ENCODE measurements at regions not wholly inside any gene's neighbourhood (a gene's known extent, or its start where the extent isn't known, plus 50 kb on each side); places are given as distances from the start of the nearest gene placed in this dataset.

- Histone ChIP-seq H3K27me3 (ENCODE audit: control insufficient read depth, insufficient read depth, low read length) (peaks cover 8% of the 10 kb centered on the region), H3K4me1 (ENCODE audit: control insufficient read depth, insufficient read depth, low read length) (no peaks in the 10 kb centered on the region)
Measured at GRCh38 chr15:88727439-88727838, 75.8 kb upstream of the ACAN start.

GRCh38 chr15:88729581-88729980 lies 73.7 kb upstream of the ACAN start:
- Histone ChIP-seq H3K9ac (ENCODE audit: low read depth, low read length) (no peak overlapping the region), H3K36me3 (ENCODE audit: insufficient read depth, low read length) (no peaks in the 10 kb centered on the region), H3K4me2 (ENCODE audit: low read length) (no peak overlapping the region), H3K4me1 (ENCODE audit: control insufficient read depth, insufficient read depth, low read length) (no peaks in the 10 kb centered on the region), H3K9me3 (replicated peaks; ENCODE audit: low read length) (no peaks in the 10 kb centered on the region), H3K4me3 (ENCODE audit: low read length) (no peak overlapping the region), H3K27me3 (ENCODE audit: control insufficient read depth, insufficient read depth, low read length) (peaks cover 8% of the 10 kb centered on the region)

More at GRCh38 chr15:88727439-88727838, 75.8 kb upstream of the ACAN start:
- no peak overlapping the region for H3K9ac ChIP-seq (ENCODE audit: low read depth, low read length)
- no peak overlapping the region for H3K4me3 ChIP-seq (ENCODE audit: low read length)
- no peaks in the 10 kb centered on the region for H3K36me3 ChIP-seq (ENCODE audit: insufficient read depth, low read length)
- no peaks in the 10 kb centered on the region for H3K9me3 ChIP-seq (replicated peaks; ENCODE audit: low read length)
- H3K4me2 ChIP-seq (ENCODE audit: low read length): no peak overlapping the region

- Histone ChIP-seq H3K4me2 (ENCODE audit: low read length) (no peak overlapping the region), H3K36me3 (ENCODE audit: insufficient read depth, low read length) (no peaks in the 10 kb centered on the region), H3K27me3 (ENCODE audit: control insufficient read depth, insufficient read depth, low read length) (peaks cover 8% of the 10 kb centered on the region), H3K9ac (ENCODE audit: low read depth, low read length) (no peak overlapping the region), H3K9me3 (replicated peaks; ENCODE audit: low read length) (no peaks in the 10 kb centered on the region), H3K4me3 (ENCODE audit: low read length) (no peak overlapping the region), H3K4me1 (ENCODE audit: control insufficient read depth, insufficient read depth, low read length) (no peaks in the 10 kb centered on the region)
Measured at GRCh38 chr15:88730751-88731150, 72.5 kb upstream of the ACAN start.

GRCh38 chr15:88735212-88735611 lies 68.0 kb upstream of the ACAN start:
- H3K4me2 ChIP-seq (ENCODE audit: low read length): no peak overlapping the region
- H3K4me1 ChIP-seq (ENCODE audit: control insufficient read depth, insufficient read depth, low read length): peaks cover 16% of the 10 kb centered on the region
- peaks cover 1% of the 10 kb centered on the region for H3K27me3 ChIP-seq (ENCODE audit: control insufficient read depth, insufficient read depth, low read length)
- no peaks in the 10 kb centered on the region for H3K9me3 ChIP-seq (replicated peaks; ENCODE audit: low read length)
- H3K9ac ChIP-seq (ENCODE audit: low read depth, low read length): no peak overlapping the region
- H3K36me3 ChIP-seq (ENCODE audit: insufficient read depth, low read length): no peaks in the 10 kb centered on the region
- H3K4me3 ChIP-seq (ENCODE audit: low read length): no peak overlapping the region

GRCh38 chr15:88736204-88736603 lies 67.0 kb upstream of the ACAN start:
- Histone ChIP-seq H3K4me1 (ENCODE audit: control insufficient read depth, insufficient read depth, low read length) (peaks cover 16% of the 10 kb centered on the region), H3K9me3 (replicated peaks; ENCODE audit: low read length) (no peaks in the 10 kb centered on the region), H3K4me2 (ENCODE audit: low read length) (no peak overlapping the region), H3K27me3 (ENCODE audit: control insufficient read depth, insufficient read depth, low read length) (peaks cover 5% of the 10 kb centered on the region), H3K4me3 (ENCODE audit: low read length) (no peak overlapping the region), H3K9ac (ENCODE audit: low read depth, low read length) (no peak overlapping the region), H3K36me3 (ENCODE audit: insufficient read depth, low read length) (no peaks in the 10 kb centered on the region)

GRCh38 chr15:88738796-88739195 lies 64.4 kb upstream of the ACAN start:
- Histone ChIP-seq H3K36me3 (ENCODE audit: insufficient read depth, low read length) (no peaks in the 10 kb centered on the region), H3K9ac (ENCODE audit: low read depth, low read length) (no peak overlapping the region), H3K4me2 (ENCODE audit: low read length) (no peak overlapping the region), H3K27me3 (ENCODE audit: control insufficient read depth, insufficient read depth, low read length) (peaks cover 5% of the 10 kb centered on the region), H3K4me1 (ENCODE audit: control insufficient read depth, insufficient read depth, low read length) (peaks cover 16% of the 10 kb centered on the region), H3K9me3 (replicated peaks; ENCODE audit: low read length) (no peaks in the 10 kb centered on the region), H3K4me3 (ENCODE audit: low read length) (no peak overlapping the region)

GRCh38 chr15:88739541-88739940 lies 63.7 kb upstream of the ACAN start:
- Histone ChIP-seq H3K27me3 (ENCODE audit: control insufficient read depth, insufficient read depth, low read length) (peaks cover 5% of the 10 kb centered on the region), H3K4me2 (ENCODE audit: low read length) (no peak overlapping the region), H3K9ac (ENCODE audit: low read depth, low read length) (peak overlapping the region; percentile 16), H3K36me3 (ENCODE audit: insufficient read depth, low read length) (no peaks in the 10 kb centered on the region), H3K4me3 (ENCODE audit: low read length) (no peak overlapping the region), H3K9me3 (replicated peaks; ENCODE audit: low read length) (no peaks in the 10 kb centered on the region), H3K4me1 (ENCODE audit: control insufficient read depth, insufficient read depth, low read length) (peaks cover 19% of the 10 kb centered on the region)

- H3K4me3 ChIP-seq (ENCODE audit: low read length): no peak overlapping the region
- peaks cover 27% of the 10 kb centered on the region for H3K4me1 ChIP-seq (ENCODE audit: control insufficient read depth, insufficient read depth, low read length)
- peaks cover 5% of the 10 kb centered on the region for H3K27me3 ChIP-seq (ENCODE audit: control insufficient read depth, insufficient read depth, low read length)
Measured at GRCh38 chr15:88740356-88740755, 62.9 kb upstream of the ACAN start.

GRCh38 chr15:88741046-88741445 lies 62.2 kb upstream of the ACAN start:
- H3K9ac ChIP-seq (ENCODE audit: low read depth, low read length): no peak overlapping the region

More at GRCh38 chr15:88740356-88740755, 62.9 kb upstream of the ACAN start:
- no peaks in the 10 kb centered on the region for H3K36me3 ChIP-seq (ENCODE audit: insufficient read depth, low read length)
- no peaks in the 10 kb centered on the region for H3K9me3 ChIP-seq (replicated peaks; ENCODE audit: low read length)
- H3K4me2 ChIP-seq (ENCODE audit: low read length): no peak overlapping the region
- no peak overlapping the region for H3K9ac ChIP-seq (ENCODE audit: low read depth, low read length)

GRCh38 chr15:88741671-88742070 lies 61.6 kb upstream of the ACAN start:
- H3K36me3 ChIP-seq (ENCODE audit: insufficient read depth, low read length): no peaks in the 10 kb centered on the region
- H3K4me2 ChIP-seq (ENCODE audit: low read length): no peak overlapping the region
- H3K4me1 ChIP-seq (ENCODE audit: control insufficient read depth, insufficient read depth, low read length): peaks cover 33% of the 10 kb centered on the region
- H3K27me3 ChIP-seq (ENCODE audit: control insufficient read depth, insufficient read depth, low read length): peaks cover 5% of the 10 kb centered on the region
- no peak overlapping the region for H3K9ac ChIP-seq (ENCODE audit: low read depth, low read length)
- no peaks in the 10 kb centered on the region for H3K9me3 ChIP-seq (replicated peaks; ENCODE audit: low read length)
- H3K4me3 ChIP-seq (ENCODE audit: low read length): no peak overlapping the region

More at GRCh38 chr15:88741046-88741445, 62.2 kb upstream of the ACAN start:
- Histone ChIP-seq H3K27me3 (ENCODE audit: control insufficient read depth, insufficient read depth, low read length) (peaks cover 5% of the 10 kb centered on the region), H3K9me3 (replicated peaks; ENCODE audit: low read length) (no peaks in the 10 kb centered on the region), H3K4me3 (ENCODE audit: low read length) (no peak overlapping the region), H3K4me1 (ENCODE audit: control insufficient read depth, insufficient read depth, low read length) (peaks cover 30% of the 10 kb centered on the region), H3K4me2 (ENCODE audit: low read length) (no peak overlapping the region), H3K36me3 (ENCODE audit: insufficient read depth, low read length) (no peaks in the 10 kb centered on the region)

- H3K9me3 ChIP-seq (replicated peaks; ENCODE audit: low read length): no peaks in the 10 kb centered on the region
- no peak overlapping the region for H3K4me3 ChIP-seq (ENCODE audit: low read length)
- H3K9ac ChIP-seq (ENCODE audit: low read depth, low read length): no peak overlapping the region
- H3K36me3 ChIP-seq (ENCODE audit: insufficient read depth, low read length): no peaks in the 10 kb centered on the region
- no peak overlapping the region for H3K4me2 ChIP-seq (ENCODE audit: low read length)
- H3K27me3 ChIP-seq (ENCODE audit: control insufficient read depth, insufficient read depth, low read length): peaks cover 5% of the 10 kb centered on the region
- H3K4me1 ChIP-seq (ENCODE audit: control insufficient read depth, insufficient read depth, low read length): peaks cover 38% of the 10 kb centered on the region
Measured at GRCh38 chr15:88742161-88742560, 61.1 kb upstream of the ACAN start.

GRCh38 chr15:88744548-88745020 lies 58.7 kb upstream of the ACAN start:
- peak overlapping the region; percentile 68 for H3K4me2 ChIP-seq (ENCODE audit: low read length)
- H3K4me3 ChIP-seq (ENCODE audit: low read length): peak overlapping the region; percentile 51
- H3K9ac ChIP-seq (ENCODE audit: low read depth, low read length): peak overlapping the region; percentile 53
- no peaks in the 10 kb centered on the region for H3K36me3 ChIP-seq (ENCODE audit: insufficient read depth, low read length)
- no peaks in the 10 kb centered on the region for H3K9me3 ChIP-seq (replicated peaks; ENCODE audit: low read length)
- H3K4me1 ChIP-seq (ENCODE audit: control insufficient read depth, insufficient read depth, low read length): peaks cover 32% of the 10 kb centered on the region
- peaks cover 5% of the 10 kb centered on the region for H3K27me3 ChIP-seq (ENCODE audit: control insufficient read depth, insufficient read depth, low read length)

All from skeletal muscle satellite cell (primary cell).